WTC11 (cell line): ENCODE measurements at regions not wholly inside any gene's neighbourhood (a gene's known extent, or its start where the extent isn't known, plus 50 kb on each side); places are given as distances from the start of the nearest gene placed in this dataset.

ENCODE experiments used
- ATF6 ChIP-seq: sonication (generic); formaldehyde crosslinking; IDR thresholded peaks from 2 replicates; pipeline ENCODE4 v1.8.1; 2023; ENCODE audit warnings: mild to moderate bottlenecking, missing genetic modification reagents
- CBFB ChIP-seq: sonication (generic); formaldehyde crosslinking; IDR thresholded peaks from 2 replicates; pipeline ENCODE4 v1.8.1; 2022; ENCODE audit warnings: mild to moderate bottlenecking, low read depth, missing genetic modification reagents
- CDX4 ChIP-seq: fragments of 250-450 bp; sonication (Bioruptor Pico); IDR thresholded peaks from 2 replicates; pipeline ENCODE4 v1.9.0; 2021; ENCODE audit warnings: moderate library complexity, mild to moderate bottlenecking, inconsistent platforms, borderline replicate concordance
- CTCF ChIP-seq: fragments of 200-600 bp; IDR thresholded peaks from 2 replicates; pipeline ENCODE4 v1.8.0; 2022; ENCODE audit warnings: antibody characterized with exemption
- E2F1 ChIP-seq: sonication (generic); formaldehyde crosslinking; IDR thresholded peaks from 2 replicates; pipeline ENCODE4 v1.8.0; 2022; ENCODE audit warnings: mild to moderate bottlenecking, missing genetic modification reagents
- E2F5 ChIP-seq: sonication (generic); formaldehyde crosslinking; IDR thresholded peaks from 2 replicates; pipeline ENCODE4 v1.8.1; 2022; ENCODE audit warnings: mild to moderate bottlenecking, moderate library complexity, missing genetic modification reagents
- EMX1 ChIP-seq: fragments of 250-450 bp; sonication (Bioruptor Pico); IDR thresholded peaks from 2 replicates; pipeline ENCODE4 v1.8.0; 2021; ENCODE audit warnings: mild to moderate bottlenecking
- ETV6 ChIP-seq: sonication (generic); formaldehyde crosslinking; IDR thresholded peaks from 2 replicates; pipeline ENCODE4 v1.8.1; 2022; ENCODE audit warnings: mild to moderate bottlenecking, missing genetic modification reagents
- FOXK1 ChIP-seq: sonication (generic); formaldehyde crosslinking; IDR thresholded peaks from 2 replicates; pipeline ENCODE4 v1.8.0; 2022; ENCODE audit warnings: mild to moderate bottlenecking, moderate library complexity, missing genetic modification reagents
- HMGA2 ChIP-seq: fragments of 250-450 bp; sonication (Bioruptor Pico); IDR thresholded peaks from 2 replicates; pipeline ENCODE4 v1.4.0; 2021; ENCODE audit warnings: mild to moderate bottlenecking, moderate library complexity
- IRF2 ChIP-seq: sonication (generic); formaldehyde crosslinking; IDR thresholded peaks from 2 replicates; pipeline ENCODE4 v1.8.0; 2022; ENCODE audit warnings: low read depth, missing genetic modification reagents, borderline replicate concordance
- JUN ChIP-seq: sonication (generic); formaldehyde crosslinking; IDR thresholded peaks from 2 replicates; pipeline ENCODE4 v1.8.0; 2023; ENCODE audit warnings: mild to moderate bottlenecking, missing genetic modification reagents
- MAX ChIP-seq: sonication (generic); formaldehyde crosslinking; IDR thresholded peaks from 2 replicates; pipeline ENCODE4 v1.8.0; 2022; ENCODE audit warnings: mild to moderate bottlenecking, missing genetic modification reagents
- NR1H2 ChIP-seq: sonication (generic); formaldehyde crosslinking; IDR thresholded peaks from 2 replicates; pipeline ENCODE4 v1.9.0; 2021; ENCODE audit warnings: mild to moderate bottlenecking, moderate library complexity, missing genetic modification reagents
- NR3C1 ChIP-seq: sonication (generic); formaldehyde crosslinking; conservative IDR thresholded peaks from 2 replicates; pipeline ENCODE4 v1.8.1; 2023; ENCODE audit warnings: low read depth, mild to moderate bottlenecking, missing genetic modification reagents
- RELA ChIP-seq: sonication (generic); formaldehyde crosslinking; IDR thresholded peaks from 2 replicates; pipeline ENCODE4 v1.8.1; 2022; ENCODE audit warnings: missing genetic modification reagents, mild to moderate bottlenecking, borderline replicate concordance
- SMAD4 ChIP-seq: sonication (generic); formaldehyde crosslinking; IDR thresholded peaks from 2 replicates; pipeline ENCODE4 v1.8.0; 2022; ENCODE audit warnings: mild to moderate bottlenecking, missing genetic modification reagents
- SP1 ChIP-seq: sonication (generic); formaldehyde crosslinking; conservative IDR thresholded peaks from 2 replicates; pipeline ENCODE4 v1.8.1; 2022; ENCODE audit warnings: missing genetic modification reagents
- TCF7 ChIP-seq: sonication (generic); formaldehyde crosslinking; IDR thresholded peaks from 2 replicates; pipeline ENCODE4 v1.8.0; 2022; ENCODE audit warnings: mild to moderate bottlenecking, low read depth, missing genetic modification reagents, moderate library complexity
- TEAD1 ChIP-seq: sonication (generic); formaldehyde crosslinking; IDR thresholded peaks from 2 replicates; pipeline ENCODE4 v1.8.0; 2022; ENCODE audit warnings: mild to moderate bottlenecking, missing genetic modification reagents
- USF1 ChIP-seq: sonication (generic); formaldehyde crosslinking; IDR thresholded peaks from 2 replicates; pipeline ENCODE4 v1.8.0; 2022; ENCODE audit warnings: mild to moderate bottlenecking, missing genetic modification reagents
- ZBTB43 ChIP-seq: sonication (generic); formaldehyde crosslinking; IDR thresholded peaks from 2 replicates; pipeline ENCODE4 v1.8.1; 2023; ENCODE audit warnings: mild to moderate bottlenecking, missing genetic modification reagents
- ZNF121 ChIP-seq: sonication (generic); formaldehyde crosslinking; IDR thresholded peaks from 2 replicates; pipeline ENCODE4 v1.8.0; 2023; ENCODE audit warnings: missing genetic modification reagents
- ZNF263 ChIP-seq: sonication (generic); formaldehyde crosslinking; IDR thresholded peaks from 2 replicates; pipeline ENCODE4 v1.8.1; 2022; ENCODE audit warnings: low read depth, mild to moderate bottlenecking, moderate library complexity, missing genetic modification reagents
- ZNF281 ChIP-seq: sonication (generic); formaldehyde crosslinking; IDR thresholded peaks from 2 replicates; pipeline ENCODE4 v1.8.0; 2023; ENCODE audit warnings: mild to moderate bottlenecking, missing genetic modification reagents
- ZNF317 ChIP-seq: sonication (generic); formaldehyde crosslinking; IDR thresholded peaks from 2 replicates; pipeline ENCODE4 v1.8.1; 2023; ENCODE audit warnings: low read depth, mild to moderate bottlenecking, moderate library complexity, missing genetic modification reagents, borderline replicate concordance
- ZNF425 ChIP-seq: fragments of 250-450 bp; sonication (Bioruptor Pico); conservative IDR thresholded peaks from 2 replicates; pipeline ENCODE4 v1.9.0; 2021; ENCODE audit warnings: mild to moderate bottlenecking

- TF ChIP-seq E2F5 (CRISPR knock-in tag) (no peak), E2F1 (CRISPR knock-in tag) (0 out of 2 replicates have a peak, but pooled peaks have one; percentile 45), TEAD1 (CRISPR knock-in tag) (peak; percentile 77), SP1 (CRISPR knock-in tag) (no peak), EMX1 (CRISPR knock-in tag) (no peak), CDX4 (CRISPR knock-in tag) (no peak), MAX (CRISPR knock-in tag) (peak; percentile 22; the same call in 1 of the 2 replicates), USF1 (no peak), FOXK1 (CRISPR knock-in tag) (peak; percentile 53; the same call in 1 of the 2 replicates), TCF7 (CRISPR knock-in tag) (no peak), ETV6 (peak; percentile 49; the same call in 1 of the 2 replicates), ZNF317 (no peak), HMGA2 (CRISPR knock-in tag) (no peak), IRF2 (no peak), ZNF281 (0 out of 2 replicates have a peak, but pooled peaks have one; percentile 19), ZBTB43 (CRISPR knock-in tag) (no peak), SMAD4 (CRISPR knock-in tag) (no peak), ATF6 (CRISPR knock-in tag) (no peak), ZNF263 (CRISPR knock-in tag) (no peak), NR3C1 (CRISPR knock-in tag) (no peak), JUN (CRISPR knock-in tag) (no peak), CBFB (CRISPR knock-in tag) (no peak), ZNF121 (no peak), ZNF425 (no peak), RELA (CRISPR knock-in tag) (no peak), NR1H2 (CRISPR knock-in tag) (no peak), CTCF (no peak)
These were observed 1249.6 kb downstream of the TYW1 start (continued) for GRCh38 chr7:68246189-68246633.
